GM21447 (cell line): ENCODE measurements at regions not wholly inside any gene's neighbourhood (a gene's known extent, or its start where the extent isn't known, plus 50 kb on each side); places are given as distances from the start of the nearest gene placed in this dataset.

Experiments
- ATAC-seq: cut with Tn5 transposase; IDR thresholded peaks from one replicate; pipeline ENCODE4 v1.9.1; 2021; ENCODE audit not compliant: unreplicated experiment

DNA sequence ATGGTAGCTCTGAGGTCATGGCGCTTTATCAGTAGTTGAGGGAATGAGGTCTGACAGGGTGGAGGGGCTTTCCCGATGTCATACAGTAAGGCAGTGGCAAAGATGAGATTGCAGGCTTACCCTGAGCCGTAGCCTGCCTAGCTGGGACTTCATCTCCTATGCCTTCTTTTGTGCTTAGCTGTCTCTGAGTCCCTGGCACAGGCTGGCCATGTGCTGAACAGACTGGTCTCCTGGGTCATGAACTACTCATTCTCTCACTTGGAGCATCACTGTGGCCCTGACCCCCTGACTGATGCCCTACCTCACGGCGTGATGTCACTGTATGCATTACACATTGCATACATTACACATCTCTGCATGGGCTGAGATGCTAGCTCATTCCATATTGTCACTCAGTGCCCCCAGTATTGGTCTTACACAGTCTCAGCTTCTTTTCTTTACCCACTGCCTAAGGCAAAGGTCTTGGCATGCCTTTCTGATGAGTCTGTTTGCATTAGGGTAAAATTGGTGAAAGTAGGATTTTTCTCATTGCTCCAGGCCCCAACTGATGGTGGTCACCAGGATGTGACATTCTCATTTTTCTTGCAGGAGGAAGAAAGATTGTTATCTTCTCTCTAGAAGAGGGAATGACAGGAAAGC, 389.4 kb upstream of the CADM1 start:
- ATAC-seq = no peak

DNA sequence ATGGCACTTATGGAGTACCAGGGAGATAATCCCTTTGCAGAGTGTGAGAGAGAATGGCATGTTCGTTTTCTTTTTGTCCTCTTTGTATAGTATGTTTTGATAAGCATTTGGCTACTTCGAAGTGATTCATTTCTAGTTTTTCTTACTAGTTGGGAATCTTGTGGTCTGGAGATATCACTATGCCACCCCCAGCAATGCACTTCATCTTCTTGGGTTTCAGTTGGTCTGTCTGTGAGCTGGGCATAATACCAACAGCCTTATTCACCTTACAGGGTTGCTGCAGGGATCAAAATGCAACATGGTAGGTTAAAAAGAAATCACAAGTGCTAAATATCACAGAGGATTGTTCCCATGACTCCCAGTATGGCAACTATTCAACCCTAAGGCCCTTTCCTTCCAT, 387.8 kb upstream of the CADM1 start:
- ATAC-seq = no peak

DNA sequence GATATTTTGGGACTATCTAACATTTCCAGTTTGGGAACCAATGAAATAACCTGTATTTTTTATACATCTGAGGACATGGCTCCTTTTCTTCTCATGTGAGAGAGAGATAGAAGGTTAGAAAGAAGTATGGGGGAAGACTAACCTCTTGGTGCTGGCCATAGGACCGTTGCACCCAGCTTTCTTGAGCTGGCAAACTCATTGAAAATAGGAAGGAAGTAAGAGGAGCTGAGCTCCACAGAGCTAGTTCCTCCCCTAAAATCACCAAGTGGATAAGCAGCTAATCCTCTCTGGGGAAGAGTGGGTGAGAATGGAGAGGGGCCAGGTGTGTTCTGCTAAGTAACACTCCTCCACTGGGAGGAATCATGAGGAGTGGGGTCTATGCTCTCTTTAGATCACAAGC, 387.4 kb upstream of the CADM1 start:
- no peak for ATAC-seq

DNA sequence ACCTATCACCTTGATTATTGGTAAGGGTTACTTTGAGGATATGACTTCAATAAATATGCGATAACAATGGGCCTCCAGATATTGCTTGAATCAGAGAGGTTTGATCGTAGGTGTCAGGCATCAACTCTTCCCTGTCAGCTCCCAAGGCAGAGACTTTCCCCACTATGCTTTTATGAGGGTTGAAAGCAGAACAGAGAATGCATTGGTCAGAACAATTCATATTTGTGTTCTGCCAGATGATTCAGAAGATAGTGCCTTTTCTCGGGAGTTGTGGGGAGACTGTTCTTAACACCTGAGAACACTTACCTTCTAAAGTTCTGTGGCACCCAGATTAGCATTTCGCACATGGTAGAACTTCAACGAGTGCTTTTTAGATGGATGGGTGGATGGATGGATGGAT, 386.3 kb upstream of the CADM1 start:
- no peak for ATAC-seq

DNA sequence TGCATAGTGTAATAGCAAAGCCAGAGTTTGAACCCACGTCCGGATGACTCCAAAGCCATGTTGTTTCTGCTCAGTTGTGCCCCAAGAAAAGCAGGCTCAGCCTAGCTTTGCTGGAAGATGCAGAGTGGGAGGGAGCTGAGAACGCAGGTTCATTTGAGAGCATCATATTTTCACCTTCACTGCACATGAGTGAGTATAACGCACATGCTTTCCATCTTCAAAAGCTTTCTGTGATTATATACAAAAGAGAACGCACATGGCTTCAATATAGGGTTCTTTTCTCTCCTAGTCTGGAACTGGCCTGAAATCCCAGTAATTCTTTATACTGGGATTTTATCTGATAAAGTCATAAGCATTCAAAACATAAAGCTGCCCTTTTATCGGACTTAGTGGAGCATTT, 385.5 kb upstream of the CADM1 start:
- no peak for ATAC-seq

DNA sequence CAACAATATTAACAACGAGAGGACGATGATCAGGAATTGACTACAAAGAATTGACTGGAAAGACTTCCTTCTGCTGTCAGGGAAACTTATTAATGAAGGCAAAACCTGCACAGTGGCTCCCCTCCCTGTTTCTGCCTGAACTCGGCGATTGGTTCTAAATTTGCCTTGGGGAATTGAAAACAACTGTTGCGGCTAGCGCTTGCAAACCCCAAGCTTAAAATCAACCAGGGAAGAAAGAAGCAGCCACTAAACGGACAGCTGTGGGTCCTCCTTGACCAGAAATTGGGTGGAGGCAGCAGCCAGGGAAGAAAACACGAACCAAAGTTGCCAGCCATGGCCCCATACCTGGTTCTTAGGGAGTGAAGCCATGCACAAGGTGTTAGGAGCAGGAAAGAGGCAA, 383.5 kb upstream of the CADM1 start:
- ATAC-seq = no peak

DNA sequence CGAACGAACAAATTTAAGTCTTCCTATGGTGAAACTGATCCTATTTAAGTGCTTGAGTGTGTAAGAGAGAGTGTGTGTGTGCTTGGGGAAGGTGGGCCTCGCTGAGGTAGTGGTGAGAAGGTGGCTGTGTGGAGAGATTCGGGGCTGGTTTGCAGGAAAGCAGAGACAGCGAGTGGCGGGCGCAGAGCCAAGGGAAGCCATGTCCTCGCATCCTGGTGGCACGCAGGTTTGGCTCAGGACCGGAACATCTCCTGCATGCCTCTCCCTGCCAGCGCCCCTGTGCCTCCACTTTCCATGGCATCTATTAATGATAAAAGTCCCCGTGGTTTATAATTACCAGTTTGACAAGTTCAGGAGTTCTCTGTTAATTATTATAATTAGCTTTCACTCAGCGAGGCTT, 383.1 kb upstream of the CADM1 start:
- no peak for ATAC-seq

DNA sequence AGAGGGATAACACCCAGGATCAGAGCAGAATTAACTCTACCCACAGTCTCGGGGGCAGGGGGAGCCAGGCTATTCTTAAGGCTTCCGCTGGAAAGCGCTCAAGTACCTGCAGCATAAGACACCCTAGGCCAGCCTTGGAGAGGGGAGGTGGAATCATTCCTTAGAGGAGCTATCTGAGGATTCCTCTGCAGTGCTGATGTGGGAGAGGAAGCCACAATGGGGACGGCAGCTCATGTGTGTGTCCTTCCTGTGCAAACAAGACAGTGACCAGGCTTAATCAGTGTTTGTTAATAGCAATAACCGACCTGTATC, 382.2 kb upstream of the CADM1 start:
- no peak for ATAC-seq

DNA sequence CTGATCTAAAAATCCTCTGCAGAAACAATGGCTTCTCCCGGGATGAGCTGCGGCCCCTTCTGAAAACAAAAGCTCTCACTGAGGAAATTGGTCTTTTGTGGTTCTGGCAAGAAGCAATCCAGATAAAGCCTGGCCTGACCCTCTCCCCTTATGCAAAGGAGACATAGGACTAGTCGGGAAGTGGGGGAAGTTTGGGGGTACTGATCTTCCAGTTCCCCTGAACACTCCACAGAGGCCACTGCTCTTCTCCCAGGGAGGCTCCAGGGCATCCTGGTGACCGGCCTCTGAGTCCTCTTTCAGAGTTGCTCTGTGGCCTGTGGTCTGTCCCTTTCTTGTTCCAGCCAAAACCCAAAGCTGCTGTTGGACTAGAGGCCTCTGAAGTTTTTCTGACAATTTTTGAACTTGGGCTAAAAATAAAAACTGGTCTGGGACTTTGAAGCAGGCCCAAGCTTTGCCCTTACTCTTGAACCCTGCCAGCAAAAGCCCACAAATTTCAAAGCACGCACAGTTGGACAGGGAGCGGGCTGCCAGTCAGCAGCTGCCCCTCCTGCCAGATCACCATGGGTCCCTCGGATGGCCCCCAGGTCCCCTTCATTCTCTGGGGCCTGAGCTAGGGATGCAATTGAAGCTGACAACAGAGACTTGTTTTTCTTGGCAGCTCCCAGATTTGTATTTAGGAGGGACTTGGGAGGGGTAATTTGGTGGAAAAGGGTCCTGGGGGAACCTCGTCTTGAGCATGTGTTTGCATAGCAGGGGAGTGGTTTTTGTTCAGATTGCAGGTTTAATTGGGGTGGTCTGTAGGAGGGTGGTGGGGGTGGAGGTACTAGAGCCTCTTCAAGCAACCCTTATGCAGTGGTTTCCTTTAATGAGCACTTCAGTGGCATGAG, 381.6 kb upstream of the CADM1 start:
- ATAC-seq = no peak

DNA sequence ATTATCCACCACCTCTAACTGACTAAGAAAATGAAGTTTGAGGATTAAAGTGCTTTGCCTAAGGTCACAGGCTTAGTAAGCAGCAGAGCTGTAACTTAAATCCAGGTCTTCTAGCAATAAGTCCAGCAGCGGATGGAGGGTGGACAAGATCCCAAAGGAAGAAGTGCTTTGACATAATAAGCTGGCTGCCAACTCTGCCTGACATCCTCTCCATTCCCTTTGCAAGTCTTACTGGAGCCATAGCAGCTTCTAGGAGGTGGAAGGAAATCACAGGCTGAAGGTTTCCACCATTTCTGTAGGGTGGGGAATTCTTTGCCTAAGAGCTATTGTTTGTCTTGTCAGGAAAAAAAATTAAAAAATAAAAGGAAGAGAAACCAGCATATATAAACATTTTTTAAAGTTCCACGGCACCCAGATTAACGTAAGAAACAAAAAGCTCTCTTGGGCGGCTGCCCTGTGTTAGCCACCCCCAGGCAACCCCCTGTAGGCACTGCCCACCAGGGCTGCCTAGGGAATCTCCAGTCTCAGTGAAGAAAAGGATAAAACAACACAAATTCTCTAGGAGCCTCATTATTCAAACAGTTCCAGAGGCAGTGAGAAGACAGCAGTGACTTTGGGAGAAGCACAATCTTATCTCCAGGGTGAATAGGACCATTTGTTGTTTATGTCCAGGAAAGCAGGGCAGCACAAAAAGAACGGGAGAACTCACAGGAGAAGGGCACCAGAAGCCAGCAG, 380.8 kb upstream of the CADM1 start:
- no peak for ATAC-seq

DNA sequence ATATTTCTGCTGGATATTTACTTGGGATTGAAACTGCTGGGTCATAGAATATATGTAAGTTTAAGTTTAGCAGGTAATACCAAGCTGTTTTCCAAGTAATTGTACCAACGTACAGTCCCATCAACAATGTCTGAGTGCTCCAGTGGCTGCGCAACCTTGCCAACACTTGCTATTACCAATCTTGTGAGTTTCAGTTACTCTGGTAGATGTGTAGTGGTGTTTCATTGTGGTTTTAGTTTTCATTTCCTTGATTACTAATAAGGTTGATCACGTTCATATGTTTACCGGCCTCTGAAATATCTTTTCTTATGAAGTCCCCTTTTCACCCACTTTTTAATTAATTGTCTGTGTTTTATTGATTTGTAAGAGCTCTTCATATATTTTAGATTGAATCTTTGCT, 370.6 kb upstream of the CADM1 start:
- ATAC-seq = peak; percentile 68

DNA sequence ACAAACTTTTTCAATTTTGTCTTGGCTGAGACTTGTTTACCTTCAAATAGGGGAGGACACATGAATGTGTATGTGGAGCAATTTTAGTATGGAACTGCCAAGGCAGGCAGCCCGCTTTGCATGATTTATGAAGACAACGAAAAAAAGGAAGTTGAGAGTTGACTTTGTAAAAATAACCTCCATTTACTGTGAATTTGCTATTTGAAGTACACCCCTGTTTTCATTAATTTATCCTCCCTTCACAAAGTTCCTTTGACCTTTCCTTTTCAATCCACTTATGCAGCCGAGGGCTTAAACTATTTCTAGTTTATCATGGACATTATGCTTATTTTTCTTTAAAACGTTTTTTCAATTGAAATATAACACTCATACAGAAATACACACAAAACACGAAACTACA, 369.6 kb upstream of the CADM1 start:
- ATAC-seq = peak; percentile 35

DNA sequence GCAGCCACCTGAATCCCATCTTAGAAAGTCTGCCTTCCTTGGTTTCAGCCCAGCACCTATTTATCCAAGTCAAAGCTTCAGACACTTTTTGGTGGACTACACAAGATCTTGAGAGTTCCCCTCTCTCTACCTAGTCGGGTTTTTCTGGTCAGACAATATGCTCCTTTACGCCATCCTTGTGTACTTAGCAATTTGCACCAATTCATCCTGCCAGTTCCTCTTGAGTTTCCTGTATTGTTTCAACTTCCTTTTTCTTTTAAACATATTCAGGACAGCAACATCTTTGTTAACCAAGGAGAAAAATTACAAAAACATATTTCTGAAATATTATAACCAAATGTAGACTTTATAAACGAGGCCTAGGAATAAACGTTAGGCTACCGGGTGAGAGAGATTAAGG, 368.2 kb upstream of the CADM1 start:
- no peak for ATAC-seq

DNA sequence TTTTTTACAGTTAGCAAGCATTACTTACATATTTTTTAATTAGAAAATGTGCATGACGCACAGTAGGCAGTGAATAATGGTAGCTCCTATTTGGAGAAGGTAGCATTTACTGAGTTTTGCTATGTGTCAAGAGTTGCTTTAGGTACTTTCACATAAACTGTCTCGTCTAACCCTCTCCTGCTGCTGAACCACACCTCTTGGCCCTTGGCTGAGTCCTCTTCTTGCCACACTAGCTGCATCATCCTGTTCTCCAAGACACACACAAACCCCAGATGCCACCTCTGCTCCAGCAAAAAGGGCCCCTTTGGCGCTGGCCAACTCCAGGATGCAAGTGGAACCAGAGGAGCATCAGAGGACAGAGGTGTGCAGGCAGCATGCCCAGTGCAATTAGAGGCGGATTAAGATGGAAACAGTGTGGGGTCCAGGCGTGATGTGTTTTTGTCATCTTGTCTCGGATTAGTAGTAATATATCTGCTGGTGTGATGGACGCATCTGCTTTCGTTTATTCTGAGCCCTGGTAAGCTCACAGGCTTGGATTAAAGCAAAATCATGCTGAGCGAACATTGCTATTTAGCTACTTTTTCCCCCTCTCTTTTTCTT, 367.0 kb upstream of the CADM1 start:
- no peak for ATAC-seq

DNA sequence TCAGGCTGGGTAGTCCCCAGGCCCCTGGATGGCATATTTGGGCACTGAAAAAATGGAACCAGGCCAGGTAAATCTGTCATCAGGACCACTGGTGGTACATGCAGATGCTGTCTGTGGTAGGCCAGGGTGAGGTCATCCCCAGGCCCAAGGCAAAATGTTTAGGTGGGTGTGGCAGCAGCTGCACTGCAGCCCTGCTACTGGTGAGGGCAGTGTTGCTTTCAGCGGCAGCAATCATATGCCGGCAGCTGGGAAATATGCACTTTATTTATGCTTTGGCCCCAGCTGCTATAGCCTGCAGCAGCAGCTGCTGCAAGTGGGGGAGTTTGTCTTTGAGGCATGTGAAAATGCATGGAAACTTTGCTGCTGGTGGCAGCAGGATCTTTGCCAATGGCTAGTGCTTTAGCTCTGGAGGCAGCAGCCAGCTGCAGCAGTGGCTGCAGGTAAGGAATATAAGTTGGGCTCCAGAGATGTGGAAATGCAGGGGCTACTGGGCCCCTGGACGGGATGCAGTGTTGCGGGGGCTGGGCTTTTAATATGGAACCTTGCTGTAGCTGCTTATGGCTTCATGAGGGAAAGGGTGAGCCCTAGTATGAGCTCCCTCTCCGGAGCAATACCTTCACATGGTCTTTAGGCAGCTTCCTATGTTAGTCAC, 365.7 kb upstream of the CADM1 start:
- peak; percentile 70 for ATAC-seq

DNA sequence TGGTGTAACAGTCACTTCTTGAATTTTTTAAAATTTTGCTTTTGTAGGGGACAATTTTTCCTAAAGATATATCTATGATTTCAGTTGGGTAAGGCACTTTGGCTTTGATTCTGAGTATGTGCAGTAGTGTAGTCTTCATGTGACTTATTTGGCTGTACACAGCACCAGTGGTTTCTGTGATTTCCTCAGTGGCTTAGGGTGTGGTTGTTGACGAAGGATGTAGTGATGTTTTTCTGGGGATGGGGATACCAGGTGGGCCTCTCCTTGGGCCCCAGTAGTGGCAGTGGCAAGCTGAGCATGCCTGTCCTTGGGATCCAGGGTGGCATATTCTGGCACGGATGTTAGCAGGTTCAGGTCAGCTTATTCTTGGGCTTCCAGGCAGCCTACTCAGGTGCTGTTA, 364.9 kb upstream of the CADM1 start:
- ATAC-seq = no peak

DNA sequence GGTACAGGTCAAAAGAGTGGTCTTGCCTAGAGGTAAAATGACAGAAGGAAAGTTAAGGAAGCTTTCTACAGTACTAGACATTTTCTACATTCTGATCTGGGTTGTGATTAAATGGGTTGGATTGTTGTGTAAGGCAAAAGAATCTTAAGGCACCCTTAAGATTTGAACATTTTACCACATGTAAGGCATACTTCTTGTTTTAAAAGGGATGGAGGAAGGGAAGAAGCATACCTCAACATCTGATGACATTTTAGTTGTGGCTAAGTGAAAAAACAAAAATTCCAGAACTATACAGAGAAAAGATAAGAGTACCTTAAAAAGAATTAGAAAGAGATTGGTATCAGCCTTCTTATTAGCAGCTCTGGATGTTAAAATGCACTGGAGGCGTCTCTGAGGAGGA, 356.0 kb upstream of the CADM1 start:
- ATAC-seq = no peak

DNA sequence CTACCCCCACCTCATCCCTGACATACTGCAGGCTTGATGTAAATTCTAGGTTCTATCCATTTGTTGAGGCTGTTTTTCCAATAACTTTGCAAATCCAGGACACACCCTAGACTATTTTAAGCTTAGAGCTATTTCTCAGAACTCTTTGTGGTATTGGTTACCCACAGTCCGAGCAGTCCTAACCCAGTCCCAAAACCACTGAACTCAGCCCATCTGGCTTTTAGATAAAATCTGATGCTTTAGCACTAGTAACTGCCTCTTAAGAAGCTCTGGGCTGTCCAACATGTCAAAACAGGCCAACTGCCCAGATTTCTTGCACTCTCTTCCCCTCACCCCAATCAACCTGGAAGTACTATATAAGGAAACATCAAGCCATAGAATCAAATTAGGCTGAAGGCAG, 344.4 kb upstream of the CADM1 start:
- no peak for ATAC-seq

DNA sequence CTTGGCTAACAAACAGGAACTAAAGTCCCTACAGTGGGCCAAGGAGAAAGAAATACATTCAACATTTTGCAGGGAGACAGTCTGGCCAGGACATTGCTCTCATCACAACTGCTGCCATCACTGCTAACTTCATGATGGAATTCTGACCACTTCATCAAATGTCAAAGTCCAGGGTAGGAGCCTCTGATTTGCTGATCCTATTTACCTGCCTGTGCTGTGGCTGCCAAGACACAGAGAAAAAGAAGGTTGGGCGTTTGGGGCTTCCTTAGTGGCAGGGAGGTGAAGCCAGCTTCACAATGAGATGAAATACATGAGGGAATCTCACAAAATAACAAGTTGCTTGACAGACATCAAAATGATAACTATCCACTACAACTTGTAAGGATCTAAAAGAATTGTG, 343.9 kb upstream of the CADM1 start:
- no peak for ATAC-seq

DNA sequence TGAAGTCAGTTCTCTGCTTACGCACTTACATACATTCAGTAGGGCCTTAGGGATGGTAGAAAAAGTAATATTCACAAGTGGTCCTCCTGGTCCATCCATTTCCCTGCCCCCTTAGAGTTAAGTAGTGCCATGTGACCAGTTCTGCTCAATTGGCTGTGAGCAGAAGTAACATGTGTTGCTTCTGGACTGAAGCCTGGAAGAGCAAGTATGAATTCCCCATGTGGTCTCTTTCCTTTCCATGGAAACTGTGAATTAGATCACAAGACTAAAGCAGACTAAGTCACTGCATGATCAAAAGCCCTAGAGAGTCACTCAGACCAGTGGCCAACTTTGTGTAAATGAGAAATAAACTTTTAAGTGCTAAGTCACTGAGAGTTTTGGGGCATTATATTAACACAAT, 341.7 kb upstream of the CADM1 start:
- ATAC-seq = no peak

DNA sequence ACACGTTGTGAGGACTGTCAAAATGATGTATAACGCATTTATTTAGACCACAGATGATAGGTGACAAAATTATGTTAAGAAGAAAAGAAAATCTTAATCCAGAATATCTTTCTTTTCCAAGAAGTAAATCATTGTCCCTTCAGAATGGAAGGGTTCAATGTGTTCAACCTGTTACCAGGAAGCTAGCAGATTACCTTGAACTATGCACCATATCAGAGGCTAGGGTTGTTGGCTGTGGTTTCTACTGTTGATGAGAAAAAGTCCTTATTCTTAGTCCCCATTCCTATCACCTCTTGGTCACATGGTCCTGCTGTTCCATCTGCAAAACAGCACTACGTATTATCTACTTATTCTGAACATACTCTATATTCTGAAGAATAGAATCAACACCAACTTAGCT, 339.5 kb upstream of the CADM1 start:
- ATAC-seq = no peak
